H1 (cell line): ENCODE measurements at regions not wholly inside any gene's neighbourhood (a gene's known extent, or its start where the extent isn't known, plus 50 kb on each side); places are given as distances from the start of the nearest gene placed in this dataset.

Source experiments
- CTCF ChIA-PET: fragments of 300-600 bp; sonication (Branson Sonifier 250); formaldehyde crosslinking; loops from one replicate; lab custom pipeline; 2021; ENCODE audit not compliant: partially characterized antibody; lab: Charles Lee
- POLR2A ChIA-PET: fragments of 300-600 bp; sonication (Branson Sonifier 250); formaldehyde crosslinking; loops from one replicate; lab custom pipeline; 2021; ENCODE audit warnings: inconsistent platforms; ENCODE audit not compliant: partially characterized antibody; lab: Charles Lee
- DNase-seq, 2 experiments: peaks; one replicate each; pipeline versions ENCODE4 v3.0.0 to v3.0.0-alpha.2; 2010 to 2022; ENCODE audit warnings: low spot score in 2 of 2, low read depth in 1 of 2, mixed read lengths in 1 of 2
- FAIRE-seq: peaks from 2 replicates; lab custom pipeline; 2011; peaks lifted over from hg19 to GRCh38; lab: Jason Lieb, UNC
- H2AFZ ChIP-seq: 2 replicates; pipeline ENCODE4 v1.8.1; 2012; ENCODE audit warnings: low read length, inconsistent platforms
- H2AK5ac ChIP-seq: 2 replicates; pipeline ENCODE4 v1.6.1; 2013; ENCODE audit warnings: low read depth, low read length
- H2BK120ac ChIP-seq: replicated peaks from 2 replicates; pipeline ENCODE3; 2013; ENCODE audit warnings: low read depth, low read length, inconsistent platforms
- H2BK12ac ChIP-seq: 2 replicates; pipeline ENCODE4 v1.6.1; 2013; ENCODE audit warnings: low read depth, low read length
- H2BK15ac ChIP-seq: 2 replicates; pipeline ENCODE4 v1.6.1; 2013; ENCODE audit warnings: low read length
- H2BK20ac ChIP-seq: 2 replicates; pipeline ENCODE4 v1.6.1; 2013; ENCODE audit warnings: low read length
- H2BK5ac ChIP-seq: 2 replicates; pipeline ENCODE4 v1.6.1; 2013; ENCODE audit warnings: low read depth, low read length
- H3K14ac ChIP-seq: 2 replicates; pipeline ENCODE4 v1.6.1; 2013; ENCODE audit warnings: inconsistent platforms; ENCODE audit not compliant: insufficient read length
- H3K18ac ChIP-seq: 2 replicates; pipeline ENCODE4 v1.6.1; 2013; ENCODE audit warnings: low read length; ENCODE audit errors: extremely low read depth
- H3K23ac ChIP-seq: 2 replicates; pipeline ENCODE4 v1.6.1; 2013; ENCODE audit warnings: inconsistent platforms; ENCODE audit not compliant: insufficient read length
- H3K23me2 ChIP-seq: 2 replicates; pipeline ENCODE4 v1.6.1; 2013; ENCODE audit warnings: low read depth, low read length
- H3K27ac ChIP-seq: 2 replicates; pipeline ENCODE4 v1.6.1; 2011; ENCODE audit warnings: low read depth, low read length, inconsistent platforms
- H3K27me3 ChIP-seq, 4 experiments: replicated peaks in 1 of 4; 1 replicate in 1 of 4; 2 replicates in 3 of 4; pipeline versions ENCODE4 v1.6.1 to v1.8.1; 2011 to 2013; ENCODE audit warnings: low read length in 3 of 4, mild to moderate bottlenecking in 3 of 4, inconsistent platforms in 2 of 4, mixed read lengths in 2 of 4, moderate library complexity in 1 of 4; ENCODE audit not compliant: control insufficient read depth in 3 of 4, insufficient read depth in 3 of 4; ENCODE audit errors: extremely low read depth in 1 of 4
- H3K36me3 ChIP-seq, 4 experiments: 2 replicates each; pipeline versions ENCODE4 v1.6.1 to v1.8.1; 2011 to 2013; ENCODE audit warnings: mild to moderate bottlenecking in 4 of 4, low read length in 3 of 4, moderate library complexity in 2 of 4, control low read depth in 1 of 4, inconsistent platforms in 1 of 4; ENCODE audit not compliant: insufficient read depth in 4 of 4, control insufficient read depth in 2 of 4
- H3K4ac ChIP-seq: replicated peaks from 2 replicates; pipeline ENCODE3; 2013; ENCODE audit warnings: low read length, low read depth, mixed read lengths, inconsistent platforms; ENCODE audit not compliant: insufficient read length
- H3K4me1 ChIP-seq, 4 experiments: replicated peaks in 1 of 4; 1 replicate in 1 of 4; 2 replicates in 3 of 4; pipeline versions ENCODE4 v1.6.1 to v1.8.1; 2011 to 2013; ENCODE audit warnings: low read length in 3 of 4, inconsistent platforms in 2 of 4, mixed read lengths in 1 of 4; ENCODE audit not compliant: insufficient read depth in 4 of 4, control insufficient read depth in 3 of 4
- H3K4me2 ChIP-seq, 2 experiments: 2 replicates each; pipeline versions ENCODE4 v1.6.1 to v1.8.1; 2011 to 2013; ENCODE audit warnings: low read depth in 2 of 2, low read length in 2 of 2, control low read depth in 1 of 2, inconsistent platforms in 1 of 2, mild to moderate bottlenecking in 1 of 2; ENCODE audit not compliant: insufficient read depth in 1 of 2
- H3K4me3 ChIP-seq, 4 experiments: fragments of 200-600, 300-600 bp in 1 of 4; sonication (generic), shearing (Covaris generic), sonication (Bioruptor Twin) in 1 of 4; 2 replicates each; pipeline versions ENCODE4 v1.5.1 to v1.8.1; 2011 to 2016; ENCODE audit warnings: low read length in 4 of 4, low read depth in 3 of 4, control low read depth in 2 of 4, inconsistent platforms in 2 of 4, mild to moderate bottlenecking in 2 of 4, mixed read lengths in 1 of 4, moderate library complexity in 1 of 4; ENCODE audit not compliant: insufficient read depth in 2 of 4; ENCODE audit errors: extremely low read depth in 1 of 4
- H3K56ac ChIP-seq: replicated peaks from 2 replicates; pipeline ENCODE3; 2013; ENCODE audit warnings: low read depth, mild to moderate bottlenecking, mixed read lengths, low read length, inconsistent platforms; ENCODE audit not compliant: insufficient read length
- H3K79me1 ChIP-seq: 2 replicates; pipeline ENCODE4 v1.6.1; 2013; ENCODE audit warnings: low read depth, low read length, control low read depth
- H3K79me2 ChIP-seq, 2 experiments: 2 replicates each; pipeline versions ENCODE4 v1.6.1 to v1.8.1; 2012 to 2013; ENCODE audit warnings: low read length in 2 of 2, mild to moderate bottlenecking in 2 of 2, inconsistent platforms in 1 of 2; ENCODE audit not compliant: insufficient read depth in 2 of 2, control insufficient read depth in 1 of 2
- H3K9ac ChIP-seq, 4 experiments: replicated peaks in 1 of 4; 1 replicate in 1 of 4; 2 replicates in 3 of 4; pipeline versions ENCODE4 v1.6.1 to v1.8.1; 2011 to 2013; ENCODE audit warnings: low read depth in 3 of 4, low read length in 3 of 4, control low read depth in 2 of 4, mild to moderate bottlenecking in 2 of 4, moderate library complexity in 2 of 4, inconsistent platforms in 1 of 4; ENCODE audit errors: extremely low read depth in 1 of 4
- H3K9me3 ChIP-seq, 2 experiments: 2 replicates each; pipeline versions ENCODE4 v1.6.1 to v1.8.1; 2012 to 2013; ENCODE audit warnings: mild to moderate bottlenecking in 2 of 2, moderate library complexity in 2 of 2, control low read depth in 1 of 2, inconsistent platforms in 1 of 2, low read depth in 1 of 2, low read length in 1 of 2, mixed read lengths in 1 of 2; ENCODE audit not compliant: insufficient read depth in 2 of 2
- H4K20me1 ChIP-seq, 2 experiments: replicated peaks in 1 of 2; 2 replicates each; pipeline versions ENCODE3 to v1.8.1; 2011 to 2013; ENCODE audit warnings: inconsistent platforms in 2 of 2, low read length in 2 of 2, mild to moderate bottlenecking in 1 of 2; ENCODE audit not compliant: insufficient read depth in 2 of 2, control insufficient read depth in 1 of 2
- H4K5ac ChIP-seq: 2 replicates; pipeline ENCODE4 v1.6.1; 2013; ENCODE audit warnings: low read length, low read depth, mixed read lengths, inconsistent platforms; ENCODE audit not compliant: insufficient read length
- H4K8ac ChIP-seq: 2 replicates; pipeline ENCODE4 v1.8.0; 2013; ENCODE audit warnings: mild to moderate bottlenecking, moderate library complexity, low read length, inconsistent platforms; ENCODE audit not compliant: insufficient read depth; ENCODE audit errors: extremely low read depth
- H4K91ac ChIP-seq: replicated peaks from 2 replicates; pipeline ENCODE3; 2013; ENCODE audit warnings: low read length, mixed read lengths, inconsistent platforms; ENCODE audit not compliant: insufficient read length
- CBX5 ChIP-seq: fragments of 300-800, 300-1000 bp; sonication (generic); IDR thresholded peaks from 2 replicates; pipeline ENCODE4 v1.7.1; 2016; ENCODE audit warnings: antibody characterized with exemption, low read length, low read depth
- EGR1 ChIP-seq: IDR thresholded peaks from 2 replicates; pipeline ENCODE4 v1.6.1; 2011; ENCODE audit warnings: low read depth, low read length, borderline replicate concordance
- EP300 ChIP-seq, 2 experiments: IDR thresholded peaks; 1 replicate in 1 of 2; 2 replicates in 1 of 2; pipeline ENCODE4 v1.6.1; 2011 to 2012; ENCODE audit warnings: low read depth in 2 of 2, low read length in 2 of 2, mild to moderate bottlenecking in 2 of 2, borderline replicate concordance in 1 of 2, inconsistent platforms in 1 of 2, moderate library complexity in 1 of 2
- HDAC2 ChIP-seq, 2 experiments: fragments of 300-600 bp in 1 of 2; sonication (generic) in 1 of 2; IDR thresholded peaks; 2 replicates each; pipeline ENCODE4 v1.6.1; 2011 to 2012; ENCODE audit warnings: low read depth in 2 of 2, low read length in 2 of 2, mild to moderate bottlenecking in 2 of 2, moderate library complexity in 2 of 2, borderline replicate concordance in 1 of 2, inconsistent platforms in 1 of 2
- JUN ChIP-seq: IDR thresholded peaks from 2 replicates; pipeline ENCODE4 v1.6.1; 2011; ENCODE audit warnings: low read depth, mild to moderate bottlenecking, improper control_type of control experiment, low read length
- PHF8 ChIP-seq: fragments of 200-600 bp; sonication (generic); conservative IDR thresholded peaks from 2 replicates; pipeline ENCODE4 v1.7.1; 2012; ENCODE audit warnings: low read depth, mild to moderate bottlenecking, inconsistent platforms, low read length, moderate library complexity
- RFX5 ChIP-seq: IDR thresholded peaks from 2 replicates; pipeline ENCODE4 v1.6.1; 2011; ENCODE audit warnings: low read depth, low read length, improper control_type of control experiment, borderline replicate concordance
- SIN3A ChIP-seq, 2 experiments: IDR thresholded peaks in 1 of 2; conservative IDR thresholded peaks in 1 of 2; 2 replicates each; pipeline ENCODE4 v1.6.1; 2011 to 2012; ENCODE audit warnings: low read length in 2 of 2, improper control_type of control experiment in 1 of 2, low read depth in 1 of 2, mild to moderate bottlenecking in 1 of 2
- TAF1 ChIP-seq: IDR thresholded peaks from 2 replicates; pipeline ENCODE4 v1.6.1; 2011; ENCODE audit warnings: mild to moderate bottlenecking, low read depth, low read length
- TEAD4 ChIP-seq: IDR thresholded peaks from 2 replicates; pipeline ENCODE4 v1.6.1; 2012; ENCODE audit warnings: low read depth, low read length, inconsistent platforms, mixed read lengths
- USF2 ChIP-seq: IDR thresholded peaks from 2 replicates; pipeline ENCODE4 v1.6.1; 2011; ENCODE audit warnings: low read length, improper control_type of control experiment
- WGBS, 2 experiments: shearing (Covaris generic) in 1 of 2; methylation state at CpG; one replicate each; pipeline versions ENCODE4 v1.1.6 to v1.1.7; 2013 to 2015; ENCODE audit warnings: low lambda C conversion rate in 2 of 2, mixed read lengths in 2 of 2, inconsistent platforms in 1 of 2, low coverage in 1 of 2, missing lambda C conversion rate in 1 of 2; ENCODE audit not compliant: insufficient replicate concordance in 2 of 2, insufficient coverage in 1 of 2, insufficient read length in 1 of 2; ENCODE audit errors: extremely low coverage in 1 of 2, missing lambda C conversion rate in 1 of 2; 5-methylcytosine and 5-hydroxymethylcytosine counted together
- TF ChIP-seq, protein P1 (sequence below): IDR thresholded peaks from 2 replicates; pipeline ENCODE4 v1.6.1; 2012; ENCODE audit warnings: inconsistent platforms

DNA sequence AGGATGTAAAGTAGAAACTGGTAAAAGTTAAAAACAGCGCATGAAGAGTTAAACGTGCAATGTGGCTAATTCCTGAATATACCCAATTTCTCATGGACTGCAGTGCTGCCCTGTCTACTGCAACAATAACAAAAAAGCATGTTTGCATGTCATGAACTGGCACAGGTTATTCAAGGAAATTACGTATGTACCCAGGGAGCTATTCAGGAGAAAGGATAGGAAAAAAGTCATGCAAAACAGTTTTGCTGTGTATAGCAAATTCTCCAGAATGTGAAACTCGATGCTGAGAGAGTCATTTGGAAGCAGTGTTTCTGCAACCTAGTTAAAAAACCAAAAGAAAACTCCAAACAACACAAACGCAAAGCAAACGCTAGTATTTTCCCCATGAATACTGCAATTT lies 381.5 kb upstream of the PRKX start:
- 88% methylated on average over 5 of the region's 6 CpGs; no CpG with 5 or more reads in 1 of the 2 experiments for WGBS, 2 experiments
- no peak overlapping the region for H4K91ac ChIP-seq
- no peaks in the 10 kb centered on the region for H3K9me3 ChIP-seq
- H3K9ac ChIP-seq: no peak overlapping the region
- H3K4me3 ChIP-seq: no peak overlapping the region
- H3K27ac ChIP-seq: no peak overlapping the region
- H2BK5ac ChIP-seq: no peak overlapping the region
- H3K4me1 ChIP-seq: peaks cover 0 to 3% (median 0%) of the 10 kb centered on the region in 4 experiments; a peak in 1 of 7 replicates
- H3K36me3 ChIP-seq: no peaks in the 10 kb centered on the region
- H3K27me3 ChIP-seq: no peaks in the 10 kb centered on the region
- FAIRE-seq (no peak), DNase-seq (no peak)
- H4K5ac ChIP-seq: no peak overlapping the region
- H4K8ac ChIP-seq: no peak overlapping the region
- no peak overlapping the region for H2BK12ac ChIP-seq
- H2AK5ac ChIP-seq: no peak overlapping the region
- no peaks in the 10 kb centered on the region for H4K20me1 ChIP-seq
- no peak overlapping the region for H2BK120ac ChIP-seq
- H3K18ac ChIP-seq: no peak overlapping the region
- H3K4ac ChIP-seq: no peak overlapping the region
- POLR2A ChIA-PET: no interaction called here
- no peaks in the 10 kb centered on the region for H3K79me2 ChIP-seq
- H3K79me1 ChIP-seq: no peaks in the 10 kb centered on the region
- no peak overlapping the region for H3K14ac ChIP-seq
- no peak overlapping the region for H3K56ac ChIP-seq
- H2BK20ac ChIP-seq: no peak overlapping the region
- CTCF ChIA-PET: no interaction called here
- no peak overlapping the region for H3K23ac ChIP-seq
- H2AFZ ChIP-seq: no peak overlapping the region
- H2BK15ac ChIP-seq: no peak overlapping the region
- H3K4me2 ChIP-seq: no peak overlapping the region
- H3K23me2 ChIP-seq: no peaks in the 10 kb centered on the region
- TF ChIP-seq USF2: no peak
- TF ChIP-seq JUN: no peak
- TF ChIP-seq, protein P1, sequence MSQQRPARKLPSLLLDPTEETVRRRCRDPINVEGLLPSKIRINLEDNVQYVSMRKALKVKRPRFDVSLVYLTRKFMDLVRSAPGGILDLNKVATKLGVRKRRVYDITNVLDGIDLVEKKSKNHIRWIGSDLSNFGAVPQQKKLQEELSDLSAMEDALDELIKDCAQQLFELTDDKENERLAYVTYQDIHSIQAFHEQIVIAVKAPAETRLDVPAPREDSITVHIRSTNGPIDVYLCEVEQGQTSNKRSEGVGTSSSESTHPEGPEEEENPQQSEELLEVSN: no peak
- no peak for TF ChIP-seq SIN3A (conservative IDR thresholded peaks at IDR 0.05 in 1 of 2, IDR thresholded peaks at IDR 0.05 in 1 of 2; ENCODE audit: low read depth in 1 of 2, low read length in 2 of 2)
- TF ChIP-seq EP300 (IDR thresholded peaks at IDR 0.05; ENCODE audit: borderline replicate concordance in 1 of 2, low read depth in 2 of 2, low read length in 2 of 2): no peak
- no peak for TF ChIP-seq CBX5
- no peak for TF ChIP-seq HDAC2 (IDR thresholded peaks at IDR 0.05; ENCODE audit: borderline replicate concordance in 1 of 2, low read depth in 2 of 2, low read length in 2 of 2)
- TF ChIP-seq RFX5: no peak
- TF ChIP-seq TAF1: no peak
- TF ChIP-seq EGR1: no peak
- no peak for TF ChIP-seq TEAD4
- TF ChIP-seq PHF8: no peak
